AG10803 (cell line): ENCODE measurements at regions not wholly inside any gene's neighbourhood (a gene's known extent, or its start where the extent isn't known, plus 50 kb on each side); places are given as distances from the start of the nearest gene placed in this dataset.
A peak's percentile ranks its signal among the peaks of the same experiment; 100 is the strongest.

ENCODE experiments used
- DNase-seq: peaks from one replicate; pipeline ENCODE4 v3.0.0; 2010; ENCODE audit warnings: low read depth
- H3K4me3 ChIP-seq: 2 replicates; pipeline ENCODE4 v1.5.1; 2011; ENCODE audit warnings: mild to moderate bottlenecking, low read length, control low read depth
- TF ChIP-seq, protein P1 (sequence below): conservative IDR thresholded peaks from 2 replicates; pipeline ENCODE4 v1.5.1; 2011; ENCODE audit warnings: mild to moderate bottlenecking, low read length, control low read depth, inconsistent platforms

DNA sequence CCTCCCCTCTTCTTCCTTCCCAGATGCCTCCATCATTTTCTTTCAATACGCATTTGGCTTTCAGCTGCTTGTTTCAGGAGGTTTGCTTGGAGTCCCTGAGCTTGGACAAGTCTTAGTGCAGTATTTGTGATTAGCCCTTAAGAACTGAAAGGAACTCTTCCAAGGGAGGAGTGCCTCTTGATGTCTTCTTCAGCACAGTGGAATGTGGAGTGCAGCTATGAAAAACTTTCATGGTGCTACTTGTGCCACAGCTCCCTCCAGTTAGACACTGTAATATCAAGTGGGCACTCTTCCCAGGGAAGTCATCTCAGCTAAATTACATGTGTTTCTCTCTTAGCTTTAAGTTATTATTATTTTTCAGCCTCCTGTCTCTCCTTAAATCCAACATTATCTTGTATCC is 173.1 kb downstream of the NECTIN3 start:
- DNase-seq: peak; percentile 66
- no peak overlapping the region for H3K4me3 ChIP-seq
- TF ChIP-seq, protein P1, sequence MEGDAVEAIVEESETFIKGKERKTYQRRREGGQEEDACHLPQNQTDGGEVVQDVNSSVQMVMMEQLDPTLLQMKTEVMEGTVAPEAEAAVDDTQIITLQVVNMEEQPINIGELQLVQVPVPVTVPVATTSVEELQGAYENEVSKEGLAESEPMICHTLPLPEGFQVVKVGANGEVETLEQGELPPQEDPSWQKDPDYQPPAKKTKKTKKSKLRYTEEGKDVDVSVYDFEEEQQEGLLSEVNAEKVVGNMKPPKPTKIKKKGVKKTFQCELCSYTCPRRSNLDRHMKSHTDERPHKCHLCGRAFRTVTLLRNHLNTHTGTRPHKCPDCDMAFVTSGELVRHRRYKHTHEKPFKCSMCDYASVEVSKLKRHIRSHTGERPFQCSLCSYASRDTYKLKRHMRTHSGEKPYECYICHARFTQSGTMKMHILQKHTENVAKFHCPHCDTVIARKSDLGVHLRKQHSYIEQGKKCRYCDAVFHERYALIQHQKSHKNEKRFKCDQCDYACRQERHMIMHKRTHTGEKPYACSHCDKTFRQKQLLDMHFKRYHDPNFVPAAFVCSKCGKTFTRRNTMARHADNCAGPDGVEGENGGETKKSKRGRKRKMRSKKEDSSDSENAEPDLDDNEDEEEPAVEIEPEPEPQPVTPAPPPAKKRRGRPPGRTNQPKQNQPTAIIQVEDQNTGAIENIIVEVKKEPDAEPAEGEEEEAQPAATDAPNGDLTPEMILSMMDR: no peak

DNA sequence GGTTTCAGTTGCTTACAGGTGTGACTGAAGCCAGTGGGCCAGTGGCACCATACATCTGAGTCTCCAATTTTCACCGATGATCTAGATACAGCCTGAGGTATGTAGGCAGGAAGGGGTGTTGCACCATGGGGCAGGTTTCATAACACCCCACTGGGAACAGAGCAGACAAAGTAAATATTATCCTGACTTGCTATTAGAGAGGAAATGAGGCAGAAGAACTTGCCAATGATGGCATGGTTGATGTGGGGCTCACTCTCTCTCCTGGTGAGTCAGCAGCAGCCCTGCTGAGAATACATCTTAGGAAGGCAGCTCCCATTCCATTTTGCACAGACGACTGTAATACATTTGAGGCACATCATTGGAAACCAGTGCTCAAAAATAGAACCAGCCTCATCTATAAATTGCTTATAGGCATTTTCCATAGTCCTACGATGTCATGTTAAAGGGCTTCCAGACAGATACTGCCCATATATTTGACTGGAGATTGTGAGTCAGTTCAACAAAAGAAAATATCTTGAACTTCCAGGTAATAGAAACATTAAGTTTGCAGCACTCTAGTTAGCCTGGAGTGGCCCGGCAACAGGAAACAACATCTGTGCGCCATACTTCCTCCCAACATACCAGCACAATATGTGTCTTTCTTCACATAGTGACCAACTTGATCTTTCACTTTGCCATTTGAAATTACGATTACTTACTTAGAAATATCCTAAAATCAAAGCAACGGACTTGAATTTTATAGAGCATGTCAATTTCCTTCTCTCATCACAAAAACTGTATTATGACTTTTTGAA is 175.5 kb downstream of the NECTIN3 start:
- DNase-seq: peak; percentile 85
- TF ChIP-seq, protein P1: no peak
- H3K4me3 ChIP-seq: no peak overlapping the region

DNA sequence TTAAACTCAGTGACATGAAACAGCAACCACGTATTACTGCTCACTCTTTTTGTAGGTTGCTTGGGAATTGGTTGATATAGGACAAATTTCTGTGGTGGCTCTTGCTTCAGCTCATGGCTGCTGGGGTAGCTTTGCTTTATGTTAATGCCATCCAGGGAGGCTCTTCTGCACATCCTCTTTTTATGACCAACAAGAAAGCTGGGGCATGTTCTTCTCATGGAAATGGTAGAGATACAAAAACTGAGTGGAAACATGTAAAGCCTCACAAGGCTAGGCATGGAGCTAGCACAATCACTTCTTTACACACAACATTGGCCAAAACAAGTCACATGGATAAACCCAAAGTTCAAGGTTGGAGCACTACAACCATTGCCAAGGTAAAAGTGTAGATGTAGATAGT is 176.8 kb downstream of the NECTIN3 start:
- no peak overlapping the region for H3K4me3 ChIP-seq
- no peak for DNase-seq
- TF ChIP-seq, protein P1: no peak

DNA sequence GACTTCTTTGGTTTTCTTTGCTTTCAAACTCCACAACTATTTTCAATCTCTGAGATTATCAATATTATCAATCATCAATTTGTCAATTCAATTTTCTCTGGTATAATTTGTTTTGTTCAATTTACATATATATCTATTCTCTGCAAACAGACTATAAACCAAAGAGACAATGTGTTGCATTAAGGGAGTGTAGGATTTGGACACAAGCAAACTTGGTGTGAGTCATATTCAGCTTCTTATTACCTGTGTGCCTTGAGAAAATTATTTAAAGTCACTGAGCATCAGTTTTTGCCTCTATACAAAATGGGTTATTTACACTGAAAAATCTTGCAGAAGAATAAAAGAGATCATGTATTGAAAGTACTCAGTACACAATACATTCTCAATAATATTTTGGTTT is 177.8 kb downstream of the NECTIN3 start:
- DNase-seq: no peak
- no peak overlapping the region for H3K4me3 ChIP-seq
- TF ChIP-seq, protein P1: no peak

DNA sequence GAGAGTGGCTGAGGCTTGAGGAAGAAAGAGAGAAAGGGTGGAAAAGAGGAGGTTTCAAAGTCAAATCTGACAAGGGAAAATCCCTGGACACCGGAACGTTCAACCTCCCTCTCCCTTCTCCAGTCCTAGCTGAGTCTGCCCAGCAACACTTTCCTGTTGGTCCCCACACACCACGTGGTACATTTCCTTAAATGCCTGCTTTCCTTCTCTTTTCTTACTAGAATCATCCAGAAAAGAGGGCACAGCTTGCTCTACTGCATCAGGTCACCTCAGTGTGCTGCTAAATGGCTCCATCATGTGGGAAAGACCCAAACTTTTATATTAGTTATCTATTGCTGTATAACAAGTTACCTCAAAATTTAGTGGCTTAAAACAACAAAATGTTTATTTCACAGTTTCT is 181.2 kb downstream of the NECTIN3 start:
- DNase-seq: peak; percentile 55
- no peak overlapping the region for H3K4me3 ChIP-seq
- TF ChIP-seq, protein P1: peak; percentile 24; the same call in 1 of the 2 replicates

DNA sequence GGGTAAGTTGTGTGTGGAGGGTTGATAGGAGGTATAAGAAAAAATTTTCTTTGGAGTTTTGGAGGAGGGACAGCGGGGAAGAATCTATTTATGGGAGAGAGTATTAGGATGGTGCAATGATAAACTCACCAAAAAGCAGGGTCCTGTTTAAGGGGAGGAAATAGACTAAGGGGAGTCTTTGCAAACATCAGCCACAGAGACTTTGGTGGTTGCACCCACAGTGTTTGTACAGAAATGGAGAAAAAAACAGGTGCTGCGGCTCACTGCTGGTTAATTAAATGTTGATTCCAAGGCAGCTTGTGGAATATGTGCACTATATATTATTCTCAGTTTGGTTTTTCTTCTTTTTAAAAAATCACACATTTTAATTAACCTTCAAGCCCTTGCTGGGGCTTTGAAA is 182.1 kb downstream of the NECTIN3 start:
- no peak for DNase-seq
- TF ChIP-seq, protein P1: no peak

DNA sequence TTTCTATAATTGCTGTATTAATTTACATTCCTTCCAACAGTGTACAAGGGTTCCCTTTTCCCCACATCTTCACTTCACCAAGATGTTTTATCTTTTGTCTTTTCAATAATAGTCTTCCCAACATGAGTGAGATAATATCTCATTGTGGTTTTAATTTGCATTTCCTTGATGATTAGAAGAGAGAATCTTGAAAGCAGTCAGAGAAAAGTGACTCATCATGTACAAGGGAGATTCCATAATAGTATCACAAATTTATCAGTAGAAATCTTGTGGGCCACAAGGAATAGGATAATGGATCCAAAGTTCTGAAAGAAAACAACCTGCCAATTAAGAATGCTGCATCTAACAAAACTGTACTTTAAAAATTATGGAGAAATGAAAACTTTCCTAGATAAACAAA is 189.3 kb downstream of the NECTIN3 start:
- no peak overlapping the region for H3K4me3 ChIP-seq
- TF ChIP-seq, protein P1: no peak
- DNase-seq: no peak

More for the DNA sequence above, 182.1 kb downstream of the NECTIN3 start:
- no peak overlapping the region for H3K4me3 ChIP-seq
